Spleen (tissue), 7 donors: ENCODE measurements at regions not wholly inside any gene's neighbourhood (a gene's known extent, or its start where the extent isn't known, plus 50 kb on each side); places are given as distances from the start of the nearest gene placed in this dataset.

Experiments
- CTCF ChIP-seq, 11 experiments: fragments of 200-600 bp in 7 of 11; fragments of 450-650 bp in 4 of 11; sonication (generic) in 4 of 11; IDR thresholded peaks in 8 of 11; conservative IDR thresholded peaks in 3 of 11; 1 replicate in 7 of 11; 2 replicates in 4 of 11; pipeline versions ENCODE4 v1.4.0 to v1.8.0; 2016 to 2021; ENCODE audit warnings: antibody characterized with exemption in 11 of 11, inconsistent platforms in 4 of 11, mild to moderate bottlenecking in 1 of 11
- POLR2A ChIP-seq, 3 donors: fragments of 450-650 bp; IDR thresholded peaks; one replicate each; pipeline ENCODE4 v1.5.1; 2017; ENCODE audit warnings: antibody characterized with exemption in 3 of 3, mild to moderate bottlenecking in 1 of 3
- donor health status: DM: no; HTN: no; CAD: no; lungs with moderate emphysema.
- donor health status: DM: no; HTN: no; CAD: no.
- donor health status: DM: no; HTN: no; CAD: no.

GRCh38 chr20:11354846-11355245 is 562.8 kb upstream of the BTBD3 start:
- TF ChIP-seq POLR2A (IDR thresholded peaks at IDR 0.05) (no peak), CTCF (IDR thresholded peaks at IDR 0.05 in 8 of 11, conservative IDR thresholded peaks at IDR 0.05 in 3 of 11) (no peak)
